Neural cell (in vitro differentiated cells): ENCODE measurements at regions not wholly inside any gene's neighbourhood (a gene's known extent, or its start where the extent isn't known, plus 50 kb on each side); places are given as distances from the start of the nearest gene placed in this dataset.

Source experiments
- H2AFZ ChIP-seq: fragments of 200-600, 300-800 bp; sonication (generic), shearing (Covaris generic); 2 replicates; pipeline ENCODE4 v1.6.0; 2014; ENCODE audit warnings: low read depth, mild to moderate bottlenecking, antibody characterized with exemption, low read length, moderate library complexity
- H3F3A ChIP-seq: fragments of 200-600 bp; shearing (Covaris generic); 2 replicates; pipeline ENCODE4 v1.6.1; 2016; ENCODE audit warnings: mild to moderate bottlenecking, moderate library complexity, mixed read lengths, antibody characterized with exemption, low read length; ENCODE audit not compliant: insufficient read depth, poor library complexity, severe bottlenecking
- H3K27ac ChIP-seq: fragments of 200-600, 300-800 bp; sonication (generic), shearing (Covaris generic); 2 replicates; pipeline ENCODE4 v1.5.1; 2014; ENCODE audit warnings: mild to moderate bottlenecking, low read length, moderate library complexity
- H3K27me3 ChIP-seq: fragments of 300-800, 200-600 bp; sonication (generic), shearing (Covaris generic); 2 replicates; pipeline ENCODE4 v1.6.0; 2014; ENCODE audit warnings: mild to moderate bottlenecking, low read depth, low read length, moderate library complexity; ENCODE audit not compliant: insufficient read depth
- H3K36me3 ChIP-seq: fragments of 300-800, 200-600 bp; sonication (generic), shearing (Covaris generic); 2 replicates; pipeline ENCODE4 v1.5.1; 2014; ENCODE audit warnings: mild to moderate bottlenecking, antibody characterized with exemption, low read length, moderate library complexity; ENCODE audit not compliant: insufficient read depth
- H3K4me2 ChIP-seq: fragments of 300-800, 200-600 bp; sonication (generic), shearing (Covaris generic); 2 replicates; pipeline ENCODE4 v1.6.0; 2014; ENCODE audit warnings: mild to moderate bottlenecking, low read length
- H3K4me3 ChIP-seq: fragments of 300-800, 200-600 bp; sonication (generic), shearing (Covaris generic); 2 replicates; pipeline ENCODE4 v1.5.1; 2014; ENCODE audit warnings: mild to moderate bottlenecking, low read length, moderate library complexity
- H3K79me2 ChIP-seq: fragments of 200-600 bp; shearing (Covaris generic); replicated peaks from 2 replicates; pipeline ENCODE4 v1.6.0; 2014; ENCODE audit warnings: mild to moderate bottlenecking, low read length, moderate library complexity; ENCODE audit not compliant: insufficient read depth
- H3K9ac ChIP-seq: fragments of 300-800, 200-600 bp; sonication (generic), shearing (Covaris generic); 2 replicates; pipeline ENCODE4 v1.6.1; 2016; ENCODE audit warnings: mild to moderate bottlenecking, low read length, mixed read lengths
- H3K9me2 ChIP-seq: fragments of 200-600 bp; shearing (Covaris generic); 2 replicates; pipeline ENCODE4 v1.6.1; 2016; ENCODE audit warnings: mild to moderate bottlenecking, low read length, mixed read lengths; ENCODE audit not compliant: insufficient read depth
- H3K9me3 ChIP-seq: fragments of 200-600, 300-800 bp; sonication (generic), shearing (Covaris generic); 2 replicates; pipeline ENCODE4 v1.6.1; 2016; ENCODE audit warnings: mild to moderate bottlenecking, mixed run types, low read length, moderate library complexity, mixed read lengths
- H4K20me1 ChIP-seq: fragments of 200-600 bp; shearing (Covaris generic); 2 replicates; pipeline ENCODE4 v1.6.1; 2016; ENCODE audit warnings: mild to moderate bottlenecking, mixed run types; ENCODE audit not compliant: insufficient read depth
- EP300 ChIP-seq: fragments of 450-650 bp; conservative IDR thresholded peaks from 2 replicates; pipeline ENCODE4 v1.6.1; 2014; ENCODE audit warnings: antibody characterized with exemption, mild to moderate bottlenecking, moderate library complexity; ENCODE audit not compliant: poor library complexity, severe bottlenecking
- EZH2 ChIP-seq: fragments of 200-600, 300-800 bp; shearing (Covaris generic), sonication (generic); IDR thresholded peaks from 2 replicates; pipeline ENCODE4 v1.6.1; 2014; ENCODE audit warnings: antibody characterized with exemption, low read length, borderline replicate concordance, mild to moderate bottlenecking; ENCODE audit not compliant: insufficient read depth, poor library complexity, severe bottlenecking
- MXI1 ChIP-seq: fragments of 450-650 bp; conservative IDR thresholded peaks from 2 replicates; pipeline ENCODE4 v1.6.1; 2014; ENCODE audit warnings: antibody characterized with exemption, mild to moderate bottlenecking; ENCODE audit not compliant: poor library complexity, severe bottlenecking
- POLR2AphosphoS5 ChIP-seq: IDR thresholded peaks from 2 replicates; pipeline ENCODE4 v1.6.1; 2012
- RAD21 ChIP-seq: fragments of 450-650 bp; conservative IDR thresholded peaks from 2 replicates; pipeline ENCODE4 v1.6.1; 2014; ENCODE audit warnings: antibody characterized with exemption, mild to moderate bottlenecking, moderate library complexity
- SMC3 ChIP-seq: fragments of 450-650 bp; conservative IDR thresholded peaks from 2 replicates; pipeline ENCODE4 v1.6.1; 2014; ENCODE audit warnings: antibody characterized with exemption, mild to moderate bottlenecking, moderate library complexity; ENCODE audit not compliant: poor library complexity
- TAF1 ChIP-seq: IDR thresholded peaks from 2 replicates; pipeline ENCODE4 v1.6.1; 2012; ENCODE audit warnings: low read depth
- TF ChIP-seq, protein P1 (sequence below): fragments of 450-650 bp; IDR thresholded peaks from 2 replicates; pipeline ENCODE4 v1.5.1; 2014; ENCODE audit warnings: antibody characterized with exemption, mild to moderate bottlenecking, moderate library complexity; ENCODE audit not compliant: poor library complexity, severe bottlenecking
- TF ChIP-seq, protein P2 (sequence below): IDR thresholded peaks from 2 replicates; pipeline ENCODE4 v1.6.1; 2012; ENCODE audit warnings: borderline replicate concordance

- H3K4me2 ChIP-seq, result no peak overlapping the region
- no peaks in the 10 kb centered on the region for H4K20me1 ChIP-seq
- no peaks in the 10 kb centered on the region for H3K36me3 ChIP-seq
- no peak overlapping the region for H3K9ac ChIP-seq
- H3K9me2 ChIP-seq, result no peaks in the 10 kb centered on the region
- H2AFZ ChIP-seq, result no peak overlapping the region
- H3K27ac ChIP-seq, result no peak overlapping the region
- H3K79me2 ChIP-seq, result no peaks in the 10 kb centered on the region
- H3K4me3 ChIP-seq, result no peak overlapping the region
- no peaks in the 10 kb centered on the region for H3K27me3 ChIP-seq
- no peaks in the 10 kb centered on the region for H3K9me3 ChIP-seq
- TF ChIP-seq RAD21 (no peak), POLR2AphosphoS5 (no peak), EZH2 (no peak), EP300 (no peak), MXI1 (no peak), SMC3 (no peak), TAF1 (no peak)
- TF ChIP-seq, protein P1, sequence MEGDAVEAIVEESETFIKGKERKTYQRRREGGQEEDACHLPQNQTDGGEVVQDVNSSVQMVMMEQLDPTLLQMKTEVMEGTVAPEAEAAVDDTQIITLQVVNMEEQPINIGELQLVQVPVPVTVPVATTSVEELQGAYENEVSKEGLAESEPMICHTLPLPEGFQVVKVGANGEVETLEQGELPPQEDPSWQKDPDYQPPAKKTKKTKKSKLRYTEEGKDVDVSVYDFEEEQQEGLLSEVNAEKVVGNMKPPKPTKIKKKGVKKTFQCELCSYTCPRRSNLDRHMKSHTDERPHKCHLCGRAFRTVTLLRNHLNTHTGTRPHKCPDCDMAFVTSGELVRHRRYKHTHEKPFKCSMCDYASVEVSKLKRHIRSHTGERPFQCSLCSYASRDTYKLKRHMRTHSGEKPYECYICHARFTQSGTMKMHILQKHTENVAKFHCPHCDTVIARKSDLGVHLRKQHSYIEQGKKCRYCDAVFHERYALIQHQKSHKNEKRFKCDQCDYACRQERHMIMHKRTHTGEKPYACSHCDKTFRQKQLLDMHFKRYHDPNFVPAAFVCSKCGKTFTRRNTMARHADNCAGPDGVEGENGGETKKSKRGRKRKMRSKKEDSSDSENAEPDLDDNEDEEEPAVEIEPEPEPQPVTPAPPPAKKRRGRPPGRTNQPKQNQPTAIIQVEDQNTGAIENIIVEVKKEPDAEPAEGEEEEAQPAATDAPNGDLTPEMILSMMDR, result no peak
- TF ChIP-seq, protein P2, sequence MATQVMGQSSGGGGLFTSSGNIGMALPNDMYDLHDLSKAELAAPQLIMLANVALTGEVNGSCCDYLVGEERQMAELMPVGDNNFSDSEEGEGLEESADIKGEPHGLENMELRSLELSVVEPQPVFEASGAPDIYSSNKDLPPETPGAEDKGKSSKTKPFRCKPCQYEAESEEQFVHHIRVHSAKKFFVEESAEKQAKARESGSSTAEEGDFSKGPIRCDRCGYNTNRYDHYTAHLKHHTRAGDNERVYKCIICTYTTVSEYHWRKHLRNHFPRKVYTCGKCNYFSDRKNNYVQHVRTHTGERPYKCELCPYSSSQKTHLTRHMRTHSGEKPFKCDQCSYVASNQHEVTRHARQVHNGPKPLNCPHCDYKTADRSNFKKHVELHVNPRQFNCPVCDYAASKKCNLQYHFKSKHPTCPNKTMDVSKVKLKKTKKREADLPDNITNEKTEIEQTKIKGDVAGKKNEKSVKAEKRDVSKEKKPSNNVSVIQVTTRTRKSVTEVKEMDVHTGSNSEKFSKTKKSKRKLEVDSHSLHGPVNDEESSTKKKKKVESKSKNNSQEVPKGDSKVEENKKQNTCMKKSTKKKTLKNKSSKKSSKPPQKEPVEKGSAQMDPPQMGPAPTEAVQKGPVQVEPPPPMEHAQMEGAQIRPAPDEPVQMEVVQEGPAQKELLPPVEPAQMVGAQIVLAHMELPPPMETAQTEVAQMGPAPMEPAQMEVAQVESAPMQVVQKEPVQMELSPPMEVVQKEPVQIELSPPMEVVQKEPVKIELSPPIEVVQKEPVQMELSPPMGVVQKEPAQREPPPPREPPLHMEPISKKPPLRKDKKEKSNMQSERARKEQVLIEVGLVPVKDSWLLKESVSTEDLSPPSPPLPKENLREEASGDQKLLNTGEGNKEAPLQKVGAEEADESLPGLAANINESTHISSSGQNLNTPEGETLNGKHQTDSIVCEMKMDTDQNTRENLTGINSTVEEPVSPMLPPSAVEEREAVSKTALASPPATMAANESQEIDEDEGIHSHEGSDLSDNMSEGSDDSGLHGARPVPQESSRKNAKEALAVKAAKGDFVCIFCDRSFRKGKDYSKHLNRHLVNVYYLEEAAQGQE, result no peak
- no peaks in the 10 kb centered on the region for H3F3A ChIP-seq
These were observed 634.5 kb upstream of the NRP1 start for GRCh38 chr10:33968983-33969382.

DNA sequence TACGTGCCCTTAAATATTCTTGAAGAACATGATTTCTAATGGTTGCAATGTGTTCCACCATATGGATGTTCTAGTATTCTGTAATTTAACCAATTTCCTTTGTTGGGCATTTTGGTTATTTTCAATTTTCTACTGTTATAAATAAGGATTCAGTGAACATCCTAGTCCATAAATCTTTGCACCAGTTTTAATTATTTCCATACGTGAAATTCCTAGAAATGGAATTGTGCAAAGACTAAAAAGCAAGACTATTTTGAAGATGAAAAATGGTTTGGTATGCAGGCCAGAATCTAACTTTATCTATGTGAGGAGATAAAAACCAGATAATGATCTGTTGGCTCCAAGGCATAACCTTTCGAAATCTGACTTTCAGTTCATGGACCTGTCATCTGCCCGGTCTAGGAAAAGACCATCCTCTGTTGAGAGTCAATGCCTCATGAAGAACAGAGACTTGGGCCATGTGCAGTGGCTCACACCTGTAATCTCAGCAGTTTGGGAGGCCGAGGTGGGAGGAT, 633.2 kb upstream of the NRP1 start:
- Histone ChIP-seq H3F3A (no peaks in the 10 kb centered on the region), H3K9me3 (no peaks in the 10 kb centered on the region), H3K4me2 (no peak overlapping the region), H3K27me3 (no peaks in the 10 kb centered on the region), H4K20me1 (no peaks in the 10 kb centered on the region), H3K27ac (no peak overlapping the region), H3K9me2 (no peaks in the 10 kb centered on the region), H3K9ac (no peak overlapping the region), H3K4me3 (no peak overlapping the region), H3K36me3 (no peaks in the 10 kb centered on the region), H3K79me2 (no peaks in the 10 kb centered on the region), H2AFZ (no peak overlapping the region)
- TF ChIP-seq POLR2AphosphoS5 (no peak), EP300 (no peak), RAD21 (no peak)
- TF ChIP-seq, protein P1, result no peak
